ENCODE measurements at regions not wholly inside any gene's neighbourhood (a gene's known extent, or its start where the extent isn't known, plus 50 kb on each side); places are given as distances from the start of the nearest gene placed in this dataset.

DNA sequence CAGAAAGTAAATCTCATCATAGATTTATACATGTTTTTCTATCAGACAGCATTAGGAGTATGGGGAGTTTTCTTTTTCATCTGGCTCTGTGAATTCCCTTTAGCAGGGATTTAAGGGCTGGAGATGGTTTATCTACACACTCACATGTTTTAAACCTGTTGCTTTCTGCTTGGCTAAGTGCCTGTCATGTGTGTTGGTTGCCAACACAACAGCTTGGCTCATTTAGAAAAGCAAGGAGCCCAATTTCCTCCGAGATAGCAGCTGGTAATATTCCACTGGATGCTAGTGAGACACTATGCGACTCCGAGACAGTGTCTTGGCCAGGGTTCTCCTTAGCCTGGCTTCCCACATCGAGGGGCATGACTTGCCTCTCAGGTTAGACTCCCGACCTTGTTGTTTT is 83.3 kb downstream of the KLF5 start:
- peaks cover 2% of the 10 kb centered on the region for H3K36me3 Mint-ChIP-seq (ENCODE audit: low read depth)
- H3K4me3 Mint-ChIP-seq (ENCODE audit: unreplicated experiment) = no peak overlapping the region
- H3K27me3 Mint-ChIP-seq (ENCODE audit: low read depth) = no peaks in the 10 kb centered on the region
- no peak for TF ChIP-seq CTCF (IDR thresholded peaks at IDR 0.05)
- no peaks in the 10 kb centered on the region for H3K9me3 Mint-ChIP-seq (ENCODE audit: low read depth)
- DNase-seq (ENCODE audit: low spot score) = no peak
- H3K4me1 Mint-ChIP-seq (ENCODE audit: low read depth) = peaks cover 14% of the 10 kb centered on the region
- H3K27ac Mint-ChIP-seq (ENCODE audit: unreplicated experiment) = no peak overlapping the region

GRCh38 chr13:73141292-73141771 is 82.5 kb downstream of the KLF5 start:
- DNase-seq (ENCODE audit: low spot score) = no peak
- Mint-ChIP-seq H3K9me3 (ENCODE audit: low read depth) (no peaks in the 10 kb centered on the region), H3K4me1 (ENCODE audit: low read depth) (peaks cover 14% of the 10 kb centered on the region), H3K27ac (ENCODE audit: unreplicated experiment) (no peak overlapping the region), H3K27me3 (ENCODE audit: low read depth) (no peaks in the 10 kb centered on the region), H3K36me3 (ENCODE audit: low read depth) (peaks cover 2% of the 10 kb centered on the region), H3K4me3 (ENCODE audit: unreplicated experiment) (no peak overlapping the region)
- TF ChIP-seq CTCF (IDR thresholded peaks at IDR 0.05) = no peak

DNA sequence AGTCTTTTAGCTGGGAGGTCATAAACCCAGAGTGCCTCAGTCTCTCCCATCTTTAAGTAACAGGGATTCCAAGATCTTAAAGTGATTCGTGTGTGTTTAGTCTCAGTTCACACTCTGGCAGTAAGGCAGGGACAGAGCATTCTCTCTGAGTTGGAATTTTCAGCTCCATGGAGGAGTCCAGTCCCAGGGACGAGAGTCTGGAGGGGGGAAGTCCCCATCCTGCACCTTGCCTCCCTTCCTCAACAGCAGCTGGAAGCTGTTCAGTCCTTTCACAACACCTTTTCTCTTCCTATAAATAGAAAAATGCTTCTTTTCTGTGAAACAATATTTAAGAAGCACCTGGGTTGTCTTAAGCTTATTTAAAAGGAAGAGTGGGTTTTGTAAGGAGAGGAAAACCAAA is 82.0 kb downstream of the KLF5 start:
- no peaks in the 10 kb centered on the region for H3K27me3 Mint-ChIP-seq (ENCODE audit: low read depth)
- H3K27ac Mint-ChIP-seq (ENCODE audit: unreplicated experiment) = no peak overlapping the region
- peaks cover 2% of the 10 kb centered on the region for H3K36me3 Mint-ChIP-seq (ENCODE audit: low read depth)
- no peaks in the 10 kb centered on the region for H3K9me3 Mint-ChIP-seq (ENCODE audit: low read depth)
- peaks cover 14% of the 10 kb centered on the region for H3K4me1 Mint-ChIP-seq (ENCODE audit: low read depth)
- H3K4me3 Mint-ChIP-seq (ENCODE audit: unreplicated experiment) = no peak overlapping the region
- DNase-seq (ENCODE audit: low spot score) = no peak
- no peak for TF ChIP-seq CTCF (IDR thresholded peaks at IDR 0.05)

- H3K27ac Mint-ChIP-seq (ENCODE audit: unreplicated experiment) = no peak overlapping the region
- no peak overlapping the region for H3K4me3 Mint-ChIP-seq (ENCODE audit: unreplicated experiment)
- no peaks in the 10 kb centered on the region for H3K36me3 Mint-ChIP-seq (ENCODE audit: low read depth)
- H3K27me3 Mint-ChIP-seq (ENCODE audit: low read depth) = no peaks in the 10 kb centered on the region
- no peak for DNase-seq (ENCODE audit: low spot score)
- peaks cover 17% of the 10 kb centered on the region for H3K4me1 Mint-ChIP-seq (ENCODE audit: low read depth)
- TF ChIP-seq CTCF (IDR thresholded peaks at IDR 0.05) = no peak
- peaks cover 7% of the 10 kb centered on the region for H3K9me3 Mint-ChIP-seq (ENCODE audit: low read depth)
Observed at GRCh38 chr13:73138638-73139491, 80.1 kb downstream of the KLF5 start.

DNA sequence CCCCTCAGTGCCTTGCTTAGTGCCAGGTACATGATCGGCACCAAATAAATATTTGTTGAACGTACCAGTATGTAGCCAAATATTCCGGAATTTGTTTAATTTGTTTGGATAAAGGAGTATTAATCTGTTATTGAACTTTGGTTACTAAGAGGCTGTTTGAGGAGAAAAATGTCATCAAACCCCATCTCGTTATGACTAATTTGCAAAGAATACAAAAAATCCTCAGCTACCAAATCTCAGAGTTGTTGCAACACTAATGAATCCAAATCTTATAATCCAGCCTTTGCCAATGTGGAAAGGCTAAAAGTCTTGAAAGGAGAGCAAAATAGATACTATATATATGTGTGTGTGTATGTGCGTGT is 79.5 kb downstream of the KLF5 start:
- Mint-ChIP-seq H3K27ac (ENCODE audit: unreplicated experiment) (no peak overlapping the region), H3K36me3 (ENCODE audit: low read depth) (peaks cover 2% of the 10 kb centered on the region), H3K4me1 (ENCODE audit: low read depth) (peaks cover 21% of the 10 kb centered on the region), H3K4me3 (ENCODE audit: unreplicated experiment) (no peak overlapping the region), H3K9me3 (ENCODE audit: low read depth) (peaks cover 10% of the 10 kb centered on the region), H3K27me3 (ENCODE audit: low read depth) (no peaks in the 10 kb centered on the region)
- no peak for DNase-seq (ENCODE audit: low spot score)
- no peak for TF ChIP-seq CTCF (IDR thresholded peaks at IDR 0.05)

Data from chondrocyte (in vitro differentiated cells).